HL-60 (cell line): ENCODE measurements at regions not wholly inside any gene's neighbourhood (a gene's known extent, or its start where the extent isn't known, plus 50 kb on each side); places are given as distances from the start of the nearest gene placed in this dataset.

ENCODE experiments used
- POLR2AphosphoS5 ChIP-seq: IDR thresholded peaks from 2 replicates; pipeline ENCODE4 v1.6.1; 2012; ENCODE audit warnings: low read depth
- TF ChIP-seq, protein P1 (sequence below): IDR thresholded peaks from one replicate; pipeline ENCODE4 v1.5.1; 2011; ENCODE audit warnings: low read length, control low read depth, inconsistent platforms; ENCODE audit not compliant: insufficient read depth

DNA sequence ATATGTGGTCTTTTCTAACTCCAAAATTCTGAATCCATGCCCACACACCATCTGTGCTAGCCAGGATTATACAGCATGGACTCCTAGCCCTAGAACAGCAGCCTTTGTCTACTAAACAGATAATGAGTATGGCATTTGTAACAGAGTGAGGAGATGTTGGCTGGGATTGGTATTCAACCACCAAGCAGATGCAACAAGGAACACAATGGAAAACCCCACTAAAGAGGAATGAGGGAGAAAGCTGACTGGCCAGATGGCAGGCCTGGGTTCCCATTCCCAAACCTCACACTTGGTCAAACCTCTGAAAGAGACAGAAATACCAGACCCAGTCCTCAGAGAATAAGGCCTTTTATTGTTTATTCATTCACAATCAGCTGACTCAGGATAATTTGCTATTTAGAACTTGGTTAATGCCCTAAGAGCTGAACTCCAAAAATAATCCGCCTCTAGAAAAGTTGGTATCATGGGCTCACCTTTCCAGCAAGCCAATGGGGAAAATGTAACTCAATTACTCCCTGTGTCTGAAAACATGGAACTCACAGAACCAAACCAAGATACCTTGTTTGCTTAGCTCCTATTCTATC is 145.6 kb downstream of the LRRC3B start:
- TF ChIP-seq, protein P1, sequence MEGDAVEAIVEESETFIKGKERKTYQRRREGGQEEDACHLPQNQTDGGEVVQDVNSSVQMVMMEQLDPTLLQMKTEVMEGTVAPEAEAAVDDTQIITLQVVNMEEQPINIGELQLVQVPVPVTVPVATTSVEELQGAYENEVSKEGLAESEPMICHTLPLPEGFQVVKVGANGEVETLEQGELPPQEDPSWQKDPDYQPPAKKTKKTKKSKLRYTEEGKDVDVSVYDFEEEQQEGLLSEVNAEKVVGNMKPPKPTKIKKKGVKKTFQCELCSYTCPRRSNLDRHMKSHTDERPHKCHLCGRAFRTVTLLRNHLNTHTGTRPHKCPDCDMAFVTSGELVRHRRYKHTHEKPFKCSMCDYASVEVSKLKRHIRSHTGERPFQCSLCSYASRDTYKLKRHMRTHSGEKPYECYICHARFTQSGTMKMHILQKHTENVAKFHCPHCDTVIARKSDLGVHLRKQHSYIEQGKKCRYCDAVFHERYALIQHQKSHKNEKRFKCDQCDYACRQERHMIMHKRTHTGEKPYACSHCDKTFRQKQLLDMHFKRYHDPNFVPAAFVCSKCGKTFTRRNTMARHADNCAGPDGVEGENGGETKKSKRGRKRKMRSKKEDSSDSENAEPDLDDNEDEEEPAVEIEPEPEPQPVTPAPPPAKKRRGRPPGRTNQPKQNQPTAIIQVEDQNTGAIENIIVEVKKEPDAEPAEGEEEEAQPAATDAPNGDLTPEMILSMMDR = no peak
- TF ChIP-seq POLR2AphosphoS5 = no peak
